H9 (cell line): ENCODE measurements at regions not wholly inside any gene's neighbourhood (a gene's known extent, or its start where the extent isn't known, plus 50 kb on each side); places are given as distances from the start of the nearest gene placed in this dataset.

Experiments used
- DNase-seq: peaks from one replicate; pipeline ENCODE4 v3.0.0-alpha.2; 2017
- H2AFZ ChIP-seq: one replicate; pipeline ENCODE4 v1.6.1; 2013; ENCODE audit warnings: mild to moderate bottlenecking, low read length, control low read depth, moderate library complexity
- H2AK5ac ChIP-seq: 2 replicates; pipeline ENCODE4 v1.6.1; 2013; ENCODE audit warnings: low read length, control low read depth, mixed read lengths; ENCODE audit not compliant: insufficient read length
- H2BK120ac ChIP-seq: one replicate; pipeline ENCODE4 v1.6.1; 2013; ENCODE audit warnings: low read depth, mild to moderate bottlenecking, low read length, control low read depth, inconsistent platforms; ENCODE audit not compliant: poor library complexity, severe bottlenecking
- H2BK12ac ChIP-seq: 2 replicates; pipeline ENCODE4 v1.6.1; 2013; ENCODE audit warnings: low read length, control low read depth, mixed read lengths, low read depth; ENCODE audit not compliant: insufficient read length
- H2BK15ac ChIP-seq: 2 replicates; pipeline ENCODE4 v1.6.1; 2013; ENCODE audit warnings: low read depth, low read length, control low read depth
- H2BK20ac ChIP-seq: one replicate; pipeline ENCODE4 v1.6.1; 2013; ENCODE audit warnings: low read depth, mild to moderate bottlenecking, low read length, control low read depth, inconsistent platforms; ENCODE audit not compliant: poor library complexity, severe bottlenecking
- H2BK5ac ChIP-seq: 2 replicates; pipeline ENCODE4 v1.6.1; 2013; ENCODE audit warnings: low read length, control low read depth, mixed read lengths; ENCODE audit not compliant: insufficient read length
- H3K14ac ChIP-seq: 2 replicates; pipeline ENCODE4 v1.6.1; 2013; ENCODE audit warnings: low read length, control low read depth; ENCODE audit not compliant: insufficient read depth
- H3K18ac ChIP-seq: 2 replicates; pipeline ENCODE4 v1.6.1; 2013; ENCODE audit warnings: low read depth, mild to moderate bottlenecking, mixed read lengths, low read length, control low read depth; ENCODE audit not compliant: insufficient read length
- H3K23ac ChIP-seq: 2 replicates; pipeline ENCODE4 v1.6.1; 2013; ENCODE audit warnings: low read length, control low read depth, mixed read lengths, low read depth; ENCODE audit not compliant: insufficient read length
- H3K23me2 ChIP-seq: 2 replicates; pipeline ENCODE4 v1.6.1; 2013; ENCODE audit warnings: low read depth, mild to moderate bottlenecking, mixed read lengths, low read length, control low read depth; ENCODE audit not compliant: insufficient read length, poor library complexity, severe bottlenecking
- H3K27ac ChIP-seq: 2 replicates; pipeline ENCODE4 v1.5.1; 2013; ENCODE audit warnings: low read length, control low read depth, mixed read lengths, low read depth; ENCODE audit not compliant: insufficient read length
- H3K27me3 ChIP-seq: 2 replicates; pipeline ENCODE4 v1.6.1; 2013; ENCODE audit warnings: low read length, control low read depth, inconsistent platforms; ENCODE audit not compliant: insufficient read depth
- H3K4ac ChIP-seq: 2 replicates; pipeline ENCODE4 v1.6.1; 2013; ENCODE audit warnings: low read depth, mild to moderate bottlenecking, control low read depth, inconsistent platforms, low read length, moderate library complexity
- H3K4me1 ChIP-seq: 2 replicates; pipeline ENCODE4 v1.6.1; 2013; ENCODE audit warnings: low read length, control low read depth, inconsistent platforms; ENCODE audit not compliant: insufficient read depth
- H3K4me2 ChIP-seq: 2 replicates; pipeline ENCODE4 v1.6.1; 2013; ENCODE audit warnings: low read length, control low read depth, mixed read lengths; ENCODE audit not compliant: insufficient read length, insufficient read depth
- H3K56ac ChIP-seq: 2 replicates; pipeline ENCODE4 v1.6.1; 2013; ENCODE audit warnings: low read depth, mild to moderate bottlenecking, mixed read lengths, low read length, control low read depth; ENCODE audit not compliant: insufficient read length
- H3K79me1 ChIP-seq: 2 replicates; pipeline ENCODE4 v1.6.1; 2013; ENCODE audit warnings: low read depth, mild to moderate bottlenecking, moderate library complexity, low read length, control low read depth, inconsistent platforms; ENCODE audit not compliant: insufficient read depth, poor library complexity, severe bottlenecking
- H3K79me2 ChIP-seq: 2 replicates; pipeline ENCODE4 v1.6.1; 2013; ENCODE audit warnings: low read length, control low read depth, inconsistent platforms; ENCODE audit not compliant: insufficient read depth
- H3K9ac ChIP-seq: 2 replicates; pipeline ENCODE4 v1.6.1; 2013; ENCODE audit warnings: low read length, control low read depth, mixed read lengths; ENCODE audit not compliant: insufficient read length; ENCODE audit errors: extremely low read depth
- H3K9me3 ChIP-seq: one replicate; pipeline ENCODE4 v1.6.1; 2013; ENCODE audit warnings: low read depth, low read length, inconsistent platforms; ENCODE audit not compliant: control insufficient read depth
- H3T11ph ChIP-seq: one replicate; pipeline ENCODE4 v1.6.1; 2013; ENCODE audit warnings: mild to moderate bottlenecking, low read length, control low read depth, inconsistent platforms
- H4K20me1 ChIP-seq: one replicate; pipeline ENCODE4 v1.6.1; 2013; ENCODE audit not compliant: control insufficient read depth, insufficient read length, insufficient read depth
- H4K5ac ChIP-seq: 2 replicates; pipeline ENCODE4 v1.6.1; 2013; ENCODE audit warnings: low read depth, mild to moderate bottlenecking, mixed read lengths, low read length, control low read depth; ENCODE audit not compliant: insufficient read length
- H4K8ac ChIP-seq: replicated peaks from 2 replicates; pipeline ENCODE4 v1.6.1; 2013; ENCODE audit warnings: low read length, control low read depth, mixed read lengths, low read depth; ENCODE audit not compliant: insufficient read length
- H4K91ac ChIP-seq: 2 replicates; pipeline ENCODE4 v1.6.1; 2013; ENCODE audit warnings: low read depth, mild to moderate bottlenecking, moderate library complexity, mixed read lengths, low read length, control low read depth; ENCODE audit not compliant: insufficient read length
- H3K27ac Mint-ChIP-seq, 3 experiments: 2 replicates in 2 of 3; 3 replicates in 1 of 3; pipeline ENCODE4 v1.8.0; 2020 to 2021; ENCODE audit warnings: mixed read lengths in 3 of 3, mild to moderate bottlenecking in 1 of 3, moderate library complexity in 1 of 3
- H3K27me3 Mint-ChIP-seq: 2 replicates; pipeline ENCODE4 v1.8.0; 2021; ENCODE audit warnings: low read depth, mild to moderate bottlenecking, moderate library complexity, mixed read lengths
- H3K36me3 Mint-ChIP-seq, 3 experiments: 2 replicates in 2 of 3; 3 replicates in 1 of 3; pipeline ENCODE4 v1.8.0; 2020 to 2021; ENCODE audit warnings: low read depth in 3 of 3, mixed read lengths in 3 of 3; ENCODE audit not compliant: insufficient read depth in 1 of 3
- H3K4me1 Mint-ChIP-seq, 2 experiments: 2 replicates each; pipeline ENCODE4 v1.8.0; 2020; ENCODE audit warnings: mixed read lengths in 2 of 2
- H3K4me3 Mint-ChIP-seq, 2 experiments: 2 replicates in 1 of 2; 3 replicates in 1 of 2; pipeline ENCODE4 v1.8.0; 2020 to 2021; ENCODE audit warnings: mild to moderate bottlenecking in 2 of 2, mixed read lengths in 2 of 2, moderate library complexity in 1 of 2
- H3K9me3 Mint-ChIP-seq, 2 experiments: 2 replicates in 1 of 2; 3 replicates in 1 of 2; pipeline ENCODE4 v1.8.0; 2020; ENCODE audit warnings: mild to moderate bottlenecking in 2 of 2, mixed read lengths in 2 of 2, moderate library complexity in 1 of 2
- CTCF ChIP-seq: fragments of 200-600 bp; sonication (generic); conservative IDR thresholded peaks from 3 replicates; pipeline ENCODE4 v1.8.0; 2021; ENCODE audit warnings: antibody characterized with exemption, mild to moderate bottlenecking
- WGBS: extraction: QIAGEN DNeasy Blood & Tissue Kit; methylation state at CpG from one replicate; pipeline ENCODE4 v1.1.7; 2013; ENCODE audit warnings: missing lambda C conversion rate, low lambda C conversion rate, mixed read lengths; ENCODE audit not compliant: insufficient read length; ENCODE audit errors: extremely low coverage; 5-methylcytosine and 5-hydroxymethylcytosine counted together

- Histone ChIP-seq H3K9ac (no peak overlapping the region), H4K8ac (no peak overlapping the region), H3K4ac (no peak overlapping the region), H3K27me3 (no peaks in the 10 kb centered on the region), H2AFZ (no peak overlapping the region), H3K9me3 (no peaks in the 10 kb centered on the region), H3K4me2 (no peak overlapping the region), H3K23ac (no peak overlapping the region), H3K79me1 (no peaks in the 10 kb centered on the region), H3K14ac (no peak overlapping the region), H2AK5ac (no peak overlapping the region), H3K23me2 (no peaks in the 10 kb centered on the region), H2BK15ac (no peak overlapping the region), H2BK120ac (no peak overlapping the region), H3K18ac (no peak overlapping the region), H3K27ac (no peak overlapping the region), H2BK20ac (no peak overlapping the region), H4K20me1 (no peaks in the 10 kb centered on the region), H3T11ph (no peak overlapping the region), H4K91ac (no peak overlapping the region), H2BK12ac (no peak overlapping the region), H2BK5ac (no peak overlapping the region), H3K79me2 (no peaks in the 10 kb centered on the region), H4K5ac (no peak overlapping the region), H3K56ac (no peak overlapping the region), H3K4me1 (no peaks in the 10 kb centered on the region)
- H3K27me3 Mint-ChIP-seq, result no peaks in the 10 kb centered on the region
- no peaks in the 10 kb centered on the region for H3K36me3 Mint-ChIP-seq
- TF ChIP-seq CTCF, result no peak
- H3K9me3 Mint-ChIP-seq, result peaks cover 0 to 4% of the 10 kb centered on the region in 2 experiments; a peak in 1 of 5 replicates
- no CpG with 5 or more reads among the region's 6 CpGs for WGBS
- no peak for DNase-seq
- H3K4me3 Mint-ChIP-seq, result no peak overlapping the region
- no peaks in the 10 kb centered on the region for H3K4me1 Mint-ChIP-seq
- no peak overlapping the region; a peak in 1 of 7 replicates for H3K27ac Mint-ChIP-seq
Observed at GRCh38 chr7:68770649-68771048, 827.6 kb upstream of the AUTS2 start.
